ENCODE measurements at regions not wholly inside any gene's neighbourhood (a gene's known extent, or its start where the extent isn't known, plus 50 kb on each side); places are given as distances from the start of the nearest gene placed in this dataset.
"Not testable (repeated sequence)": the region's sequence is repeated elsewhere in the genome, so short reads cannot be mapped to it uniquely, and the experiment has no call there.

DNA sequence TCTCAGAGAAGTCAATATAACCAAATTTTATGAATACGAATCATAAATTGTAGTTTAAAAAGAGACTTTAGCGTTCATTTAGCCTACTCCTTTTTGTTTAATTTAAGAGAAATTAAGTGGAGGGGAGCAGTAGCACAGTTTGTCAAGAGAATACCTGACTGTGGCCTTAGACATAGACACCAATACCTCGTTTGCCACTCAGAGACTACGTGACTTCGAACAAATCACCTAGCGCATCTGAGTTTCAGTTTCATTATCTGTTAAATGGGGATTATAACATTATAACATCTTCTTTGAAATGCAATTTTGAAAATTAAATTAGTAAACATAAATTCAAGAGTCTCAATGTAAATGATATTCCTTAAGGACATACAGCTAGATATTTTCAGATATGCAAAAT is 581.5 kb upstream of the VRK2 start:
- no peak for DNase-seq (ENCODE audit: extremely low read depth, low read depth, low spot score)

DNA sequence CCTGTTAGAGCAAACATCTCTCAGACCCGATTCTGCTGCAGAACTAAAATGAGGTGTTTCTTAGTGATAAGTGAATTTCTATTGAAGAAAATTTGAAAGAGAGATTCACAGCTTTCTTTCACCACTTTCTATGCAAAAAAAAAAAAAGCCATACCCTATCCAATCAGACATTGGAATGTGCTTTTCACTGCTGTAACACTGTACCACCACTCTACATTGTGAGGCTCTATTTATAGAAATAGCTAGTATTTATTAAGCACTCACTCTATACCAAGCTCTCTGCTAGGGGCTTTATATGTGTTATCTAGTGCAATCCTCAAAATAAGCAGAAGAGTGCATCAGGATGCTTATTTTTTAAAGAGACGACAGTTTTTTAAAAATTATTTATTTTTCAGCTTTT is 580.6 kb upstream of the VRK2 start:
- DNase-seq (ENCODE audit: extremely low read depth, low read depth, low spot score), result no peak

DNA sequence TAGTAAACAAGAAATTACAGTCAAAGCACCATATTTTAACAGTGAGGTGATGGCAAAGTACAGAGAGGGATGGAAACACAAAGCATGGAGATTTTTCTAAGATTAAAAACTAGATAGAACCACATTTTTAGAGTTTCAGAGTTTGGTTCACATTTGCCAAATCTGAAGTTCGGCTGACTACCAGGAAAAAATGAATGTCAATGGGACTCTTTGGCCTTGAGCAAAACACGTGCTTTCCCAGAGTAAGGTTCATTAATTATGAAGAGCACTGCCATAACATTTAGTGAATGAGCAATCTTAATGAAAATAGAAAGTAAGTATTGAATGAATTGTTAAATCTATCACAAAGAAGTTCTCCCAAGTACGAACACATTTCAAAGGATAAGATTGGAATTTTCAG is 571.2 kb upstream of the VRK2 start:
- DNase-seq (ENCODE audit: extremely low read depth, low read depth, low spot score), result no peak

DNA sequence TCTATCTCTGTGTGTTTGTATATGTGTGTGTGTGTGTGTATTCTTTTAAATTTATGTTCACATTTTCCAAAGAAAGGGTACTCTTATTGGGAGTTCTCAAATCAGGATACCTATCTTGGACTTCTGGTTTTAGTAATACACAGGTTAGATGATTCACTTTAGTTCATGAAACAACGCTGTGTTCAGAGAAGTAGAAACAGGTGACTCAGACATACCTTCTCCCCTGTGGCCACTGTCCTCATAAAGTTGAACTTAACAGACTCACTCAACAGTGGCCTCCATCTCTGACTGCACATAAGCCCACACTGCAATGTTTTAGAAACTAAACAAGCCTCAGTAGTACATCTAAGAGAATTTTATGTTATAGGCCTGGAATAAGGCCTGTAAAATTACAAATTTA is 566.6 kb upstream of the VRK2 start:
- no peak for DNase-seq (ENCODE audit: extremely low read depth, low read depth, low spot score)

DNA sequence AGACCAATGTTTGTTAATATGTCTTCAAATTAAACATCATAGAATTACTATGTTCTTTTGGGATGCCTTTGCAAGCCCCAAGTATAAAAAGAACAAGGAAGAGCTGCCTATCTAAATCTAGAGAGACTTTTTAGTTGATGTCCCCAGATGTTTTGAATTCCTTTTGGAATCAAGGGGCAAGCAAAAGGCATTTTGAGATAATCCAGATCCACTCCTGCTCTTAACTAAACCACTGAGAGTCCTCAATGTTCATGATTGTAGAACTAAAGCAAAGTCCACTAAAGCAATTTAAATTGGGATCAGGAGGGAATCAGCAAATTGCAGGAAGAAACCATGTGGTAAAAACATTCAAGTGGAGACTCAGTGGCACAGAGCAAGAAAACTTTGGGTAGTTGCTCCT is 558.5 kb upstream of the VRK2 start:
- DNase-seq (ENCODE audit: extremely low read depth, low read depth, low spot score), result no peak

DNA sequence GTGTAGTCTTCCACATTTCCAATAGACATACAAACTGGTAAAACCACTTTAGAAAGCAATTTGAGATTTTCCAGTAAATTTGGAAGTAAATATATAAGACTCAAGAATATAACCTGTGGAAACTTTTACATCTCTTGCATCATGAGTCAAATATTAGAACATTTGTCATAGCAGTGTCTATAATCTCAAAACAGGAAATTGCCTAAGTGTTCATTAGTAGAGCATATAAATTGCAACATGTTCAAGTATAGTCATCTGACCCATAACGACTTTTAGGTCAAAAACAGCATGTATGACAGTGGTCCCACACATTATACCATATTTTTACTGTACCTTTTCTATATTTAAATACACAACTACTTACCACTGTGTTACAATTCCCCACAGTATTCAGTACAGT is 555.9 kb upstream of the VRK2 start:
- no peak for DNase-seq (ENCODE audit: extremely low read depth, low read depth, low spot score)

DNA sequence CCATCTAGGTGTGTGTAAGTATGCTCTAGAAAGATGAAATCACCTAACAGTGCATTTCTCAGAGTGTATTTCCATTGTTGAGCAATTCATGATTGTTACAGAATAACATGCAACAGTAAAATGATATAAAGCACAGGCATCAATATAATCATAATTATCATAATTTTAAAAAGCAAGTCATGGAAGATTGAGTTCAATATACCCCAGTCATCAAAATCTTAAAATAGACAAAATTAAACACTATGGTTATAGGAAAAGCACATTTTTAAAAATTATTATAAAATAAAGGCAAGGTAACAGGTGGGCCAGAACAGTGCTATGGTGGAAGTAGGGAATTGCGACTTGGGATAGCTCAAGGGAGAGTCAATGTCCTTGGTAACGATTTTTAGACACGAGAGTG is 555.4 kb upstream of the VRK2 start:
- no peak for DNase-seq (ENCODE audit: extremely low read depth, low read depth, low spot score)

DNA sequence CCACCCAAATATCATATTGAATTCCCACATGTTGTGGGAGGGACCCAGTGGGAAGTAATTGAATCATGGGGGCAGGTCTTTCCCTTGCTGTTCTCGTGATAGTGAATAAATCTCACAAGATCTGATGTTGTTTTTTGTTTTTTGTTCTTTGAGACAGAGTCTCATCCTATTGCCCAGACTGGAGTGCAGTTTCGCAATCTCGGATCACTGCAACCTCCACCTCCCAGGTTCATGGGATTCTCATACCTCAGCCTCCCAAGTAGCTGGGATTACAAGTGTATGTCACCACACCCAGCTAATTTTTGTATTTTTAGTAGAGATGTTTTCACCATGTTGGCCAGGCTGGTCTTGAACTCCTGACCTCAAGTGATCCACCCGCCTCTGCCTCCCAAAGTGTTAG is 552.6 kb upstream of the VRK2 start:
- not testable (repeated sequence) for DNase-seq (ENCODE audit: extremely low read depth, low read depth, low spot score)

DNA sequence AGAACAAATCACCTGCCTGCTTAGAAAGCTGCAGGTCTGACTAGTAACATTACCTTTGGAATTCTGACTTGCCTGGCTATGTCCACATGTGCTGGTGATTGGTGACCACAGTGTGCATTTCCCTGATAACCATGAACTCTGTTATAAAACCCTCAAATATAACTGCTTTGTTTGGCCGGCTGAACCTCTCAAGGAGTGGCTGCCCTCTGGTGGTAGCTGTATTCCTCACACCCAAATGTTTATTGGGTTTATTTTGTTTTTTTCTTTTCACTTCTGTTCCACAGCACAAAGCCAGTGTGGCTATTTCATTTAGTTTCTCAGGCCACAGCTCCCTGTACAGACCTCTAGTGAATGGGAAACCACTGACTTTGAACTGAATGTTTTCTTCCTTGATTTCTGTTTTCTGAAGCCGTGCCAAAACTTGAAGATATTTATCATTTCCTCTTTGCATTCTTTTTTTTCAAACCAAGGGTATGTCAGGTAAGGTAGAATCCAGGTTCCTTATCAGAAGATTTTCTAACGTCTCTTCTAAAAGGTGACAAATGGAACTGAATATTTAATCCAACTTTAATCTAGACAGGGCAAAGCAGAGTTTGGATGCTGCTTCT is 549.0 kb upstream of the VRK2 start:
- DNase-seq (ENCODE audit: extremely low read depth, low read depth, low spot score), result peak; percentile 18

DNA sequence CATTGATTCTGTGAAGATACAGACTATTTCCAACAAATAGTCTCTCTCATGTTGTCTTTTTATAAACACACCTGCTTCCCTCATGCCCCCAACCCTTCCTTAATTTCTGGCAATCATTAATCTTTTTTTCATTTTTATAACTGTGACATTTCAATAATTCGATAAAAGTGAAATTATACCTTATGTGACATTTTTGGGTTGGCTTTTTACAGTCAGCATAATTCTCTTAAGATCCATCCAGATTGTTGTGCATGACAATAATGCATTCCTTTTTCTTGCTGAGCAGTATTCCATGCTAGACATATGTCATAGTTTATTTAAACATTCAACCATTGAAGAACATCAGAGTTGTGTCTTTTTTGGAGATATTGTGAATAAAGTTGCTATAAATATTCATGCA is 541.8 kb upstream of the VRK2 start:
- DNase-seq (ENCODE audit: extremely low read depth, low read depth, low spot score), result no peak

DNA sequence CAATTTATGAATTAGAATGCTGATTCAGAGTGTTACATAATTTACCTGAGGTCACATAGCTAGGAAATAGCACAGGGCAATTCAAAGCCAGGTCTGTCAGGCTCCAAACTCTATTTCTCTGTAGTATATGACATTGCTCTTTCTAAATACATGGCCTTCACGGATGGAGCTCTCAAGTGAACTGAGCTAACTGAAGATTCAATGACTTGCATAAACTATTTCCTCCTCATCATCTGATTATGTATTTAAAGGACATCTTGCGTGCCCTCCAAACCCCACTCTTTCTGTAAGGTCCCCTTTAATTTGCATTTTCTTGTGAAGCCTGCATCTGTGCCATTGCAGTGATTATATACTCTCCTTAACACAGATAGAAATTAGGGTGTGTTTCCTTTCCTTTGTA is 537.4 kb upstream of the VRK2 start:
- no peak for DNase-seq (ENCODE audit: extremely low read depth, low read depth, low spot score)

DNA sequence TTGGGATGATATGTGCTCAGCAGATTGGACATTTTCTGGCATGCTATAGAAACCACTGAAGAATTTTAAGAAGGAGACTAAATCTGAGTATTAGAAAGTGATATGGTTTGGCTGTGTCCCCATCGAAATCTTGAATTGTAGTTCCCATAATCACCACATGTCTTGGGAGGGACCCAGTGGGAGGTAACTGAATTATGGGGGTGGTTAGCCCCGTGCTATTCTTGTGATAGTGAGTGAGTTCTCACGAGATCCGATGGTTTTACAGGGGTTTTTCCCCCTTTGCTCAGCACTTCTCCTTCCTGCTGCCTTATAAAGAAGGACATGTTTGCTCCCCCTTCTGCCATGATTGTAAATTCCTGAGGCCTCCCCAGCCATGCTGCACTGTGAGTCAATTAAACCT is 535.9 kb upstream of the VRK2 start:
- no peak for DNase-seq (ENCODE audit: extremely low read depth, low read depth, low spot score)

DNA sequence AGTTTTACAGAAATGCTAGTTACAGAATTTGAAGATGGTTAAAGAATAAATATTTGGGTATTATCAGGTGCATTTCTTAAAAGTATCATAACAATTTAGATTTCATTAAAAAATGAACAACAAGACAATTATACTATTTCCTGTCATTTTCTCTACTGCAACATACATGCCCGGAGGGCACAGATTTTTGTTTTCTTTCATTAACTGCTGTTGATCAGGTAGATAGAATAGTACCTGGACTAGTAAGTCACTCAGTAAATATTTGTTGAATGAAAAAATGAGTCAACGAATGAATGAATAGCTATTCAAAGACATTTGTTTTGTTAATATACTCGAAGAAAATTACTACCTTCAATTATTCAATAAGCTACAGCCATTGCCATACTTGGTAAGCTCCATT is 531.2 kb upstream of the VRK2 start:
- no peak for DNase-seq (ENCODE audit: extremely low read depth, low read depth, low spot score)

DNA sequence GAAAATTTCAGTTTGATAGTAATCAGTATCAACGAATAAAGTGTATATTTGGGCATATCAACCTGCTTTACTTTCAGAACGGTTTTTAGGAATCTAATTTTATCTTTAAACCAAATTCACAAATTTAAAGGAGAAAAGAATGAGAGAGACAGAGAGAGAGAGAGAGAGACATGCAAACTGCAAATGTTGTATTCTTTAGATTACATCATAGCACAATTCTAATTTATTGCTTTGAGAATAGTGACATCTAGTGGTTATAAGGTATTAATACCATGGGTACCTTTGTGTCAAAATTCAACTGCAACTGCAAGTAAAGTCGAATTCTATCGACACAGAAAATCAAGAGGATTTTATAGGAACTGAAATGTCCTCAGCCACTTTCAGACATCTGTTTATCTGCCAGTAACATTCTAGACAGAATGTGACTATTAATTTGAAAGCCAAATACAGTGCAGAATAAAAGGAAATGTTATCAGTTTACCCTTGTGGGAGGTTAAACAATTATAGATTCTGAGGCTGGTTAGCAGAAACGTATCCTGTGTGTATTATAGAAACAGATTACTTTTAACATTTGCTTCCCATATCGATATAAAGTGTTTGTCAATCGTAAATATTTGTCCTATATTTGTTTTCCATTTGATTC is 529.8 kb upstream of the VRK2 start:
- DNase-seq (ENCODE audit: extremely low read depth, low read depth, low spot score), result peak; percentile 20

DNA sequence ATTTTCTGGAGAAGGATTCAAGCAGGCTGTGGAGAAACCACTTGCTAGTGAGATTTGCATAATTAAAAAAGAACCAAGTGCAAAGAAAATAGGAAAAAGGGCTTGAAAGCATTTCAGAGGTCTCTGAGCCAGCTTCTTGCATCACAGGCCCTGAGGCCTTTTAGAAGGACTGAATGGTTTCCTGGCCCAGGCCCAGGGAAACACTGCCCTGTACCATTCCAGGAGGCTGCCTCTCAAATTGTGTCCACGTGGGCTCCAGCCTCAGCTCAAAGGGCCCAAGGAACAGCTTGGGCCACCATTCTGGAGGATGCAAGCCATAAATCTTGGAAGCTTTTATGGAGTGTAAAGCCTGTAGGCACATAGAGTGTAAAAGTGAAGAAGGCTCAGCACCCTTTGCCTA is 523.3 kb upstream of the VRK2 start:
- DNase-seq (ENCODE audit: extremely low read depth, low read depth, low spot score), result no peak

DNA sequence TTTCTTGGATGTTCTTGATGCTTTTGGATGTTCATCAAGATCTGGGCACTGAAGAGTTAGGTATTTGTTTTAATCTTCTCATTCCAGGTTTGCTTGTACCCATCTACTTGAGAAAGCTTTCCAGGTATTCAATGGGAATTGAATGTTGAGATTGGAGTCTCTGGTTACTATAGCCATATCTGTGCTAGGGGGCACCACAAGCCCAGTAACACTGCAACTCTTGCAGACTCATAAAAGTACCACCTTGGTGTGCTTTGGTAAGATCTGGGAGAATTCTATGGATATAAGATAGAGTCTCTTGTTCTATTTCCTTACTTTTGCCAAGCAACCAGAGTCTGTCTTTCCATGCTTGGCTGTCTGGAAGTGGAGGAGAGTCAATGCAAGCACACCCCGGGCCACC is 518.9 kb upstream of the VRK2 start:
- DNase-seq (ENCODE audit: extremely low read depth, low read depth, low spot score), result no peak

DNA sequence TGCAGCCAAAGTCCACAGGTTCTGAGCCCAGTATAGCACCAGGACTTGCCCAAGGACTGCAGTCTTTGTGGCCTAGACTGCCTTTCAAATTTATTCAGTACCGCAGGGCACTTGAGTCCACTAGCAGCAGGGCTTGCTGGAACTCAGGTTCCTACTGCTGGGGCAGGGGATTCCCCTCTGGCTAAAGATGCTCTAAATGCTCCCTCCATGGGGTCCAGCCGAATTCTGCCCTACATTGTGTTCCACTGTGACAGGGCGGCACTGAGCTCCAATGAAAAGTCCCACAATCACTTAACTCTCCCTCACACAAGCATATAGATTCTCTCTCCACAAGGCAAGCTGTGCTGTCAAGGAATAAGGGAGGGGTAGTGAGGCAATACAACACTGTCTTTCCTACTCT is 518.1 kb upstream of the VRK2 start:
- no peak for DNase-seq (ENCODE audit: extremely low read depth, low read depth, low spot score)

DNA sequence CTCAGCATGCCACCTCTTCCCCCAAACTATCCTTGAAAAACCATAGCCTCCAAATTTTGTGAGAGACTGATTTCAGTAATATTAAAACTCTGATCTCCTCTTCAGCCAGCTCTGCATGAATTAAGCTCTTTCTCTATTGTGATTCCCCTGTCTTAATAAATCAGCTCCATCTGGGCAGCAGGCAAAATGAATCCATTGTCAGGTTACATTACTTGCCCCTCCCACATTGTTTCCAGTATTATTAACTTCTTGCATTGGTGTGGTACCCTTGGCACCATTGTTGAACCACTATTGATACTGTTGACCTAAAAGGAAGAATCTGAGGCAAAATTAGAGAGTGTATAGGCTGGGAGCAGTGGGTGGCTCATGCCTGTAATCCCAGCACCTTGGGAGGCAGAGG is 512.2 kb upstream of the VRK2 start:
- no peak for DNase-seq (ENCODE audit: extremely low read depth, low read depth, low spot score)

DNA sequence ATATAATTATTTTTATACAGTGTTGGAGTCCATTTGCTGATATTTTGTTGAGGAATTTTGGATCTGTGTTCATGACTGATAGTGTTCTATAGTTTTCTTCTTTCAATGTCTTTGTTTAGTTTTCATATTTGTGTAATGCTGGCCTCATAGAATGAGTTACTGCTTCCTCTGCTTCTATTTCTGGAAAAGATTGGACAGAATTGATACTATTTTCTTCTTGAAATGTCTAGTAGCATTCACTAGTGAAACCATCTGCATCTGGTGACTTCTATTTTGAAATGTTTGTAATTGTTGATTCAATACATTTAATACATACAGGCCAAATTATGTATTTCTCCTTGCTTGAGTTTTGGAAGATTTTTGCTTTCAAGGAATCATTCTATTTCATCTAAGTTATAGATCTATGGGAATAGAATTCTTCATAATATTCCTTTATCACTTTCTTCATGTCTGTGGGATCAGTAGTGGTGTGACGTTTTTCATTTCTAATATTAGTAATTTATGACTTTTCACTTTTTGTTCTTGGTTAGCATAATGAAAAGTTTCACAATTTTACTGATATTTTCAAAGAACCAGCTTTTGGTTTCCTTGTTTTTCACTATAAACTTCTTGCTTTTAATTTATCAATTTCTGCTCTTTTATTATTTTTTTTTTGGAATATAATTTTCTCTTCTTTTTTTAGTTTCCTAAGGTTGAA is 509.9 kb upstream of the VRK2 start:
- no peak for DNase-seq (ENCODE audit: extremely low read depth, low read depth, low spot score)

DNA sequence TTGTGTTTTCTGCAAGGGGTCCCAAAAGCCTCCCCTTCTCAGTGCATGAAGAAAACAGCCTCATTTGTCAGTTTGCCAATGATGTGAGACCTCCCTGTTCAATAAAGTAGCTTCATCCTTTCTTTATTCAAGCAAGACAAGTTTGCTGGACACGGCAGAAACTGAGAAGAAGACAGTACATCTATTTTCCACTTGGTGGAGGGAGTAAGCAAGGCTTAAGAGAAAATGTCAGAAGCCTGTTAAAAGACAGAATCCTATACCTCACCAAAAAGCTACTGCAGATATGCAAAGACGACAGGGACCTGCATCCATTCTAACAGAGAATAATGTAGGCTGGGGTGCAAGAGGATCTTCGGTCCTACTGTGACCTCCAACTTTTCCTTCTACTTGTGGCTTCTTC is 506.8 kb upstream of the VRK2 start:
- no peak for DNase-seq (ENCODE audit: extremely low read depth, low read depth, low spot score)

DNA sequence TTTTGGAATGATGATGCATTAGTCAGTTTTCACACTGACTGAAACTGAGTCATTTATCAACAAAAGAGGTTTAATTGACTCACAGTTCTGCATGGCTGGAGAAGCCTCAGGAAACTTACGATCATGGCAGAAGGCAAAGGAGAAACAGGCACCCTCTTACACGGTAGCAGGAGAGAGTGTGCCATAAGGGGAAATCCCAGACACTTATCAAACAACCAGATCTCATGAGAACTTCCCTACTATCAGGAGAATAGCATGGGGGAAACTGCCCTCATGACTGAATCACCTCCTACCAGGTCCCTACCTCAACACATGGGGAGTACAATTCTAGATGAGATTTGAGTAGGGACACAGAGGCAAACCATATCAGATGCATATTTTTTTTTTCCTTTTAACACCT is 504.5 kb upstream of the VRK2 start:
- no peak for DNase-seq (ENCODE audit: extremely low read depth, low read depth, low spot score)

DNA sequence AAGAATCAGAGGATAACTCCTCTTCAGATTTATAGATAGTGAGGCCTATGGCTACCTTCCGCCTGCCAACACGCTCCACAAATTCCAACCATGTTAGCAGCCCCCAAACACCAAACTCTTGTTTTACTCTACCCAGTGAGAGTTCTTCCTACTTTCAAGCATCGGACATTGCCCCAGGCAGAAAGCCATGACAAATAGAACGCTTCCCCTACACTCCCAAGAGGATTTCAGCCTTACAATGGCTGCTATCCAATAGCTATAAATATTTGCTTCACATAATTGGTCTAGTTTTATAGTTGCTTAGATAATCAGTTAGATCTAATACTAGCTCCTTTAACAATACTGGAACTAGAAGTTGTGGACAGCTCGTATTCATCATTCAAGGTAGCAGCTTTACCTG is 503.4 kb upstream of the VRK2 start:
- no peak for DNase-seq (ENCODE audit: extremely low read depth, low read depth, low spot score)

DNA sequence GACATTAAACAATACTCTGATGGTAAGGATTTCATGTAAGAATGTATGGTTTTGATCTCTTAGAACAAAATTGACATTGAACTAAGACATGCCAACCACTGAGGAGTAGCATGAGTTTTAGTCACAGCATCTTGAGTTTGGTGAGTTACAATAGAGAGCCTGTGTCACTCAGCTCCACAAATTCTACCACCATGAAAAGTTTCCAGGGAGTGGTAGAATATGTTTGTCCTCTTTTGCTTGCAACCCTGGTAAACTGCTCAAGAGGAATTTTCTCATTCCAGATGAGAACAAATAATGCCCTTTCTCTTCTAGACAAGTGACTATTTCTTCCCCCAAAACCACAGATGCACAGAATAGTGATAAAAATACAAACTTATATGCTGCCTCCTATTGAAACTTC is 502.0 kb upstream of the VRK2 start:
- DNase-seq (ENCODE audit: extremely low read depth, low read depth, low spot score), result no peak
